GM12864 (cell line): ENCODE measurements at regions not wholly inside any gene's neighbourhood (a gene's known extent, or its start where the extent isn't known, plus 50 kb on each side); places are given as distances from the start of the nearest gene placed in this dataset.

Experiments
- DNase-seq: peaks from one replicate; pipeline ENCODE4 v3.0.0-alpha.2; 2011; ENCODE audit warnings: low read depth
- H3K4me3 ChIP-seq: 2 replicates; pipeline ENCODE4 v1.5.1; 2011; ENCODE audit warnings: mild to moderate bottlenecking, low read depth, low read length, control low read depth
- CTCF ChIP-seq: IDR thresholded peaks from 2 replicates; pipeline ENCODE4 v1.5.1; 2011; ENCODE audit warnings: low read depth, mild to moderate bottlenecking, moderate library complexity, low read length, control low read depth, inconsistent platforms; ENCODE audit errors: missing control alignments

GRCh38 chr6:87995461-87995860 lies 52.2 kb upstream of the SPACA1 start:
- no peak for TF ChIP-seq CTCF
- no peak overlapping the region for H3K4me3 ChIP-seq
- DNase-seq, result no peak

GRCh38 chr6:87993356-87993755 lies 54.3 kb upstream of the SPACA1 start:
- DNase-seq, result no peak
- TF ChIP-seq CTCF, result no peak
- no peak overlapping the region for H3K4me3 ChIP-seq

- no peak for TF ChIP-seq CTCF
- H3K4me3 ChIP-seq, result no peak overlapping the region
- no peak for DNase-seq
Measured at GRCh38 chr6:87990871-87991270, 56.8 kb upstream of the SPACA1 start.

GRCh38 chr6:87982134-87982533 lies 65.5 kb upstream of the SPACA1 start:
- DNase-seq, result no peak
- no peak for TF ChIP-seq CTCF
- H3K4me3 ChIP-seq, result no peak overlapping the region

GRCh38 chr6:87979737-87980136 lies 67.9 kb upstream of the SPACA1 start:
- H3K4me3 ChIP-seq, result no peak overlapping the region
- no peak for DNase-seq
- no peak for TF ChIP-seq CTCF

GRCh38 chr6:87976616-87977015 lies 71.0 kb upstream of the SPACA1 start:
- no peak overlapping the region for H3K4me3 ChIP-seq
- DNase-seq, result no peak
- TF ChIP-seq CTCF, result no peak

GRCh38 chr6:87975561-87975960 lies 72.1 kb upstream of the SPACA1 start:
- DNase-seq, result no peak
- H3K4me3 ChIP-seq, result no peak overlapping the region
- TF ChIP-seq CTCF, result no peak
